Lower leg skin (tissue), 4 donors: ENCODE measurements at regions not wholly inside any gene's neighbourhood (a gene's known extent, or its start where the extent isn't known, plus 50 kb on each side); places are given as distances from the start of the nearest gene placed in this dataset.

Experiments used
- DNase-seq, 2 donors: peaks; one replicate each; pipeline ENCODE4 v3.0.0-alpha.2; 2019; ENCODE audit warnings: low spot score in 2 of 2
- H3K4me3 ChIP-seq: fragments of 200-600 bp; sonication (generic); 2 replicates; pipeline ENCODE4 v1.5.1; 2017; ENCODE audit warnings: mild to moderate bottlenecking, low read depth; ENCODE audit not compliant: poor library complexity, severe bottlenecking
- POLR2A ChIP-seq, 2 donors: fragments of 450-650 bp; IDR thresholded peaks; one replicate each; pipeline ENCODE4 v1.6.1; 2016 to 2017; ENCODE audit warnings: antibody characterized with exemption in 2 of 2, mild to moderate bottlenecking in 1 of 2, moderate library complexity in 1 of 2
- WGBS, 2 donors: methylation state at CpG; one replicate each; pipeline ENCODE4 v1.1.5; 2018; 5-methylcytosine and 5-hydroxymethylcytosine counted together
- intact Hi-C: fragments of 100-400 bp; cut with DNase I; formaldehyde crosslinking; loops from one replicate; pipeline ENCODE4 v1.15.0; 2023; ENCODE audit warnings: low total_unique reads
- TF ChIP-seq, protein P1 (sequence below), 3 donors: fragments of 450-650 bp; IDR thresholded peaks; one replicate each; pipeline ENCODE4 v1.5.1; 2016; ENCODE audit warnings: antibody characterized with exemption in 3 of 3, mild to moderate bottlenecking in 3 of 3, moderate library complexity in 2 of 3

- TF ChIP-seq POLR2A (IDR thresholded peaks at IDR 0.05): no peak
- TF ChIP-seq, protein P1, sequence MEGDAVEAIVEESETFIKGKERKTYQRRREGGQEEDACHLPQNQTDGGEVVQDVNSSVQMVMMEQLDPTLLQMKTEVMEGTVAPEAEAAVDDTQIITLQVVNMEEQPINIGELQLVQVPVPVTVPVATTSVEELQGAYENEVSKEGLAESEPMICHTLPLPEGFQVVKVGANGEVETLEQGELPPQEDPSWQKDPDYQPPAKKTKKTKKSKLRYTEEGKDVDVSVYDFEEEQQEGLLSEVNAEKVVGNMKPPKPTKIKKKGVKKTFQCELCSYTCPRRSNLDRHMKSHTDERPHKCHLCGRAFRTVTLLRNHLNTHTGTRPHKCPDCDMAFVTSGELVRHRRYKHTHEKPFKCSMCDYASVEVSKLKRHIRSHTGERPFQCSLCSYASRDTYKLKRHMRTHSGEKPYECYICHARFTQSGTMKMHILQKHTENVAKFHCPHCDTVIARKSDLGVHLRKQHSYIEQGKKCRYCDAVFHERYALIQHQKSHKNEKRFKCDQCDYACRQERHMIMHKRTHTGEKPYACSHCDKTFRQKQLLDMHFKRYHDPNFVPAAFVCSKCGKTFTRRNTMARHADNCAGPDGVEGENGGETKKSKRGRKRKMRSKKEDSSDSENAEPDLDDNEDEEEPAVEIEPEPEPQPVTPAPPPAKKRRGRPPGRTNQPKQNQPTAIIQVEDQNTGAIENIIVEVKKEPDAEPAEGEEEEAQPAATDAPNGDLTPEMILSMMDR (IDR thresholded peaks at IDR 0.05): no peak
- 58 to 76% methylated on average over 6 of the region's 6 CpGs for WGBS, 2 donors
- H3K4me3 ChIP-seq: no peak overlapping the region
- DNase-seq: no peak
- intact Hi-C loops: no loop called here
Observed at GRCh38 chr4:4717692-4718091, 141.8 kb upstream of the MSX1 start.

DNA sequence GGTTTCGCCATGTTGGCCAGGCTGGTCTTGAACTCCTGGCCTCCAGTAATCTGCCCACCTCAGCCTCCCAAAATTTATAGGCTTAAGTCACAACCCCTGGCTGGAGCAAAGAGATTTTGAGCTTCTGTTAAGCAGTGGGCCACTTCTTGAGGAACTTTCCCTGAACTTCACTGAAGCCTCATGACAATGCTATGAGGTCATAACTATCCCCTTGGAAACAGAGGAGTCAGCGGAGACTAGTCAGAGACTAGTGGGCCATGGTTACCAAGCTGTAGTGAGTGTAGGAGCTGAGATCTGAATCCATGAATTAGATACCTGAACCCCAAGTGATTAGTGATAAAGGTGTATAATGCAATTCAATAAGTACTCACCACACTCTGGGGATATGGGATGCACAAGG is 145.1 kb upstream of the MSX1 start:
- DNase-seq: no peak
- intact Hi-C loops: no loop called here
- WGBS, 2 donors: 92 to 100% methylated on average over 2 of the region's 2 CpGs
- TF ChIP-seq POLR2A (IDR thresholded peaks at IDR 0.05): no peak
- TF ChIP-seq, protein P1 (IDR thresholded peaks at IDR 0.05): no peak
- H3K4me3 ChIP-seq: no peak overlapping the region

- TF ChIP-seq, protein P1 (IDR thresholded peaks at IDR 0.05): no peak
- TF ChIP-seq POLR2A (IDR thresholded peaks at IDR 0.05): no peak
- no peak overlapping the region for H3K4me3 ChIP-seq
Observed at GRCh38 chr4:4712800-4713528, 146.5 kb upstream of the MSX1 start.

DNA sequence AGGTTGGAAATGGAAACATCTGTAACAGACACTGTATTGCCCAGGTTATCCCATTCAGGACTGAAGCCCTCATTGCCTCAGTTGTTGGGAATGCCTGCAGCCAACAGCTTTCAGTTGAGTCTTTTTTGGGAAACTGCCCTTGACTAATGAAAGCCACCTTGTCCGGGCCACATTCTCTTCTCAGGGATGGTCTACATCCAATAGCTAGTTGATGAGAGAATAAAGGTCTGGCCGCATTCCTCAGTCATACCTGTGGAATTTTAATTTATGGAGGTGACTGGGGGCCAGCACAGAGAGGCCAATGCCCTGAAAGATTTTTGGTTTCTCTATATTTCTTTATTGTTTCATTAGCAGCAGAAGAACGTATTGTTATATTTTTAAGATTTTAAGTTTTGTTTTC is 147.6 kb upstream of the MSX1 start:
- no peak for DNase-seq
- no peak overlapping the region for H3K4me3 ChIP-seq
- no peak for TF ChIP-seq POLR2A (IDR thresholded peaks at IDR 0.05)
- TF ChIP-seq, protein P1 (IDR thresholded peaks at IDR 0.05): no peak
- WGBS, 2 donors: 86 to 89% methylated on average over 3 of the region's 3 CpGs
- intact Hi-C loops: no loop called here

More at GRCh38 chr4:4712800-4713528, 146.5 kb upstream of the MSX1 start:
- intact Hi-C loops: no loop called here
- WGBS, 2 donors: 94% methylated on average over 3 of the region's 3 CpGs
- DNase-seq: no peak

GRCh38 chr4:4709736-4710135 is 149.7 kb upstream of the MSX1 start:
- intact Hi-C loops: no loop called here
- H3K4me3 ChIP-seq: no peak overlapping the region
- no peak for DNase-seq
- 75 to 79% methylated on average over 5 of the region's 5 CpGs for WGBS, 2 donors
- no peak for TF ChIP-seq POLR2A (IDR thresholded peaks at IDR 0.05)
- TF ChIP-seq, protein P1 (IDR thresholded peaks at IDR 0.05): no peak

GRCh38 chr4:4704267-4704666 is 155.2 kb upstream of the MSX1 start:
- DNase-seq: peak in 1 of 2 donors; percentile 23

More at GRCh38 chr4:4704267-4704666, 155.2 kb upstream of the MSX1 start:
- H3K4me3 ChIP-seq: no peak overlapping the region
- intact Hi-C loops: no loop called here
- WGBS, 2 donors: 61 to 64% methylated on average over 7 of the region's 7 CpGs
- TF ChIP-seq, protein P1 (IDR thresholded peaks at IDR 0.05): no peak
- no peak for TF ChIP-seq POLR2A (IDR thresholded peaks at IDR 0.05)
